Panc1 (cell line): ENCODE measurements at regions not wholly inside any gene's neighbourhood (a gene's known extent, or its start where the extent isn't known, plus 50 kb on each side); places are given as distances from the start of the nearest gene placed in this dataset.

Experiments used
- ATAC-seq: fragments of 200-7000 bp; cut with Tn5 transposase; 2 replicates; pipeline ENCODE4 v1.9.1; 2020; ENCODE audit warnings: mild to moderate bottlenecking, moderate library complexity
- BruUV-seq: library from RNA; stranded (reverse); fragments of 400-500 nt; replicated peaks from 2 replicates; lab custom pipeline; 2021; lab: Mats Ljungman, UMichigan
- CTCF ChIA-PET: fragments of 300-600 bp; sonication (Branson Sonifier 250); formaldehyde crosslinking; loops from one replicate; lab custom pipeline; 2022; ENCODE audit warnings: antibody characterized with exemption; lab: Charles Lee
- POLR2A ChIA-PET: fragments of 300-600 bp; sonication (Branson Sonifier 250); formaldehyde crosslinking; loops from one replicate; lab custom pipeline; 2022; ENCODE audit warnings: antibody characterized with exemption; lab: Charles Lee
- DNase-seq: peaks from one replicate; pipeline ENCODE4 v3.0.0-alpha.2; 2010; ENCODE audit warnings: low read depth, low spot score
- H3K27ac ChIP-seq: 2 replicates; pipeline ENCODE4 v1.5.1; 2011; ENCODE audit warnings: mild to moderate bottlenecking, low read length, inconsistent platforms
- H3K27me3 ChIP-seq: fragments of 200-500 bp; sonication (Bioruptor generic); 2 replicates; pipeline ENCODE4 v1.6.0; 2014; ENCODE audit warnings: low read length, inconsistent platforms; ENCODE audit not compliant: control insufficient read depth, insufficient read depth
- H3K36me3 ChIP-seq: fragments of 200-500 bp; sonication (Bioruptor generic); 2 replicates; pipeline ENCODE4 v1.5.1; 2014; ENCODE audit warnings: inconsistent platforms, mild to moderate bottlenecking, low read length, moderate library complexity; ENCODE audit not compliant: control insufficient read depth, insufficient read depth
- H3K4me1 ChIP-seq: 2 replicates; pipeline ENCODE4 v1.5.1; 2011; ENCODE audit warnings: inconsistent platforms, mild to moderate bottlenecking, low read length, moderate library complexity; ENCODE audit not compliant: control insufficient read depth, insufficient read depth
- H3K4me3 ChIP-seq, 2 experiments: 2 replicates each; pipeline ENCODE4 v1.5.1; 2011 to 2012; ENCODE audit warnings: low read depth in 2 of 2, low read length in 2 of 2, mild to moderate bottlenecking in 2 of 2, inconsistent platforms in 1 of 2, moderate library complexity in 1 of 2
- H3K9me3 ChIP-seq: fragments of 200-500 bp; sonication (Bioruptor generic); 2 replicates; pipeline ENCODE4 v1.5.1; 2014; ENCODE audit warnings: low read depth, mild to moderate bottlenecking, inconsistent platforms, low read length, moderate library complexity; ENCODE audit not compliant: control insufficient read depth, insufficient read depth
- POLR2AphosphoS5 ChIP-seq: IDR thresholded peaks from 2 replicates; pipeline ENCODE4 v1.6.1; 2012; ENCODE audit warnings: mild to moderate bottlenecking, low read depth, low read length, moderate library complexity
- SIN3A ChIP-seq: IDR thresholded peaks from 2 replicates; pipeline ENCODE4 v1.6.1; 2012; ENCODE audit warnings: low read depth, mild to moderate bottlenecking, low read length, moderate library complexity, borderline replicate concordance; ENCODE audit not compliant: insufficient read depth
- TCF7L2 ChIP-seq: IDR thresholded peaks from 2 replicates; pipeline ENCODE4 v1.6.1; 2011; ENCODE audit warnings: mild to moderate bottlenecking, low read depth, low read length, inconsistent platforms
- in situ Hi-C: cut with HindIII; loops from 2 replicates; pipeline ENCODE4 v1.10.0; 2016; ENCODE audit warnings: low sequenced_read_pairs, low pct_unique_long_range_greater_than_20kb
- intact Hi-C: fragments of 100-400 bp; cut with micrococcal nuclease; formaldehyde crosslinking; loops from one replicate; pipeline ENCODE4 v1.10.0; 2022; ENCODE audit not compliant: unreplicated experiment
- TF ChIP-seq, protein P1 (sequence below): fragments of 450-650 bp; IDR thresholded peaks from 2 replicates; pipeline ENCODE4 v1.5.1; 2017; ENCODE audit warnings: mild to moderate bottlenecking
- TF ChIP-seq, protein P2 (sequence below), 2 experiments: IDR thresholded peaks; 2 replicates each; pipeline ENCODE4 v1.6.1; 2011 to 2012; ENCODE audit warnings: low read depth in 2 of 2, control low read depth in 1 of 2, low read length in 1 of 2, mild to moderate bottlenecking in 1 of 2, moderate library complexity in 1 of 2; ENCODE audit not compliant: insufficient read depth in 1 of 2

DNA sequence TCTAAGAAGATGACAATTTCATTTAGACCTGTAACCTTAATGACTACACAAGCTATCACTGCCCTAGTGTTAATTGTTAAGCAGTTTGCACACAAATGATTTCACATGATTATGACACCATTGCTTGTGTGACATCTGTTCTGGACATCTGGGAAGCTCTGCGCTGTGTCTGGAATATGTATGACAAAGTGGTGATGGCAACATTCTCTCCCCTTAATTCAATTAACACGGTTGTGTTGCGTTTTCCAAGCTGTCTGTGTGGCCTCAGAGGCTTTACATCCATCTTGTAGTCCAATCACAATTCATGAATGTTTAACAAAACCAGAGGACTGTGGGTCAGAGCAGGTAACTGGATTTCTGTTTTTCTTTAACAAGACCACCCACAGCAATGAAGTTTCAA, 204.4 kb downstream of the COG6 start:
- no TSS peak for BruUV-seq
- POLR2A ChIA-PET = no interaction called here

DNA sequence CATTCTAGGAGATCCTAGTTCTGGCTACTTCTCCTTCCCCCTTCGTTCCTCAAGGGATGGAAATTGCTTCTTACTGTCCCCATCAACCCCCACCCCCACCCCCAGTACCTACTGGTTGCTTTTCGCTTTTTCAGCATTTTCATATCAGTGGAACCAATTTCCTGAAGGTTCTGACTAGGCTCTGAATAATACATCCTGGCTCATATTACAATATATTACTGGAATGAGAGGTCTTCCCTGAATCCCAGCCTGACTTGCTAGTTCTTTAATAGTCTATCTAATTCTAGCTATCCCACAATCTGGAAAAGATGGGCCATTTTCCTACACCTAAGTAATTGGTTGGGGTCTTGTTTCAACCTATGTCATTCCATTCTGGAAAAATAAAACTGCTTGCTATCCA, 207.4 kb downstream of the COG6 start:
- no peaks in the 10 kb centered on the region for H3K9me3 ChIP-seq
- H3K4me3 ChIP-seq = no peak overlapping the region
- H3K27me3 ChIP-seq = no peaks in the 10 kb centered on the region
- intact Hi-C loops = no loop called here
- no peaks in the 10 kb centered on the region for H3K36me3 ChIP-seq
- H3K4me1 ChIP-seq = no peaks in the 10 kb centered on the region
- TF ChIP-seq, protein P1, sequence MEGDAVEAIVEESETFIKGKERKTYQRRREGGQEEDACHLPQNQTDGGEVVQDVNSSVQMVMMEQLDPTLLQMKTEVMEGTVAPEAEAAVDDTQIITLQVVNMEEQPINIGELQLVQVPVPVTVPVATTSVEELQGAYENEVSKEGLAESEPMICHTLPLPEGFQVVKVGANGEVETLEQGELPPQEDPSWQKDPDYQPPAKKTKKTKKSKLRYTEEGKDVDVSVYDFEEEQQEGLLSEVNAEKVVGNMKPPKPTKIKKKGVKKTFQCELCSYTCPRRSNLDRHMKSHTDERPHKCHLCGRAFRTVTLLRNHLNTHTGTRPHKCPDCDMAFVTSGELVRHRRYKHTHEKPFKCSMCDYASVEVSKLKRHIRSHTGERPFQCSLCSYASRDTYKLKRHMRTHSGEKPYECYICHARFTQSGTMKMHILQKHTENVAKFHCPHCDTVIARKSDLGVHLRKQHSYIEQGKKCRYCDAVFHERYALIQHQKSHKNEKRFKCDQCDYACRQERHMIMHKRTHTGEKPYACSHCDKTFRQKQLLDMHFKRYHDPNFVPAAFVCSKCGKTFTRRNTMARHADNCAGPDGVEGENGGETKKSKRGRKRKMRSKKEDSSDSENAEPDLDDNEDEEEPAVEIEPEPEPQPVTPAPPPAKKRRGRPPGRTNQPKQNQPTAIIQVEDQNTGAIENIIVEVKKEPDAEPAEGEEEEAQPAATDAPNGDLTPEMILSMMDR = no peak
- TF ChIP-seq TCF7L2 (no peak), SIN3A (no peak), POLR2AphosphoS5 (no peak)
- TF ChIP-seq, protein P2, sequence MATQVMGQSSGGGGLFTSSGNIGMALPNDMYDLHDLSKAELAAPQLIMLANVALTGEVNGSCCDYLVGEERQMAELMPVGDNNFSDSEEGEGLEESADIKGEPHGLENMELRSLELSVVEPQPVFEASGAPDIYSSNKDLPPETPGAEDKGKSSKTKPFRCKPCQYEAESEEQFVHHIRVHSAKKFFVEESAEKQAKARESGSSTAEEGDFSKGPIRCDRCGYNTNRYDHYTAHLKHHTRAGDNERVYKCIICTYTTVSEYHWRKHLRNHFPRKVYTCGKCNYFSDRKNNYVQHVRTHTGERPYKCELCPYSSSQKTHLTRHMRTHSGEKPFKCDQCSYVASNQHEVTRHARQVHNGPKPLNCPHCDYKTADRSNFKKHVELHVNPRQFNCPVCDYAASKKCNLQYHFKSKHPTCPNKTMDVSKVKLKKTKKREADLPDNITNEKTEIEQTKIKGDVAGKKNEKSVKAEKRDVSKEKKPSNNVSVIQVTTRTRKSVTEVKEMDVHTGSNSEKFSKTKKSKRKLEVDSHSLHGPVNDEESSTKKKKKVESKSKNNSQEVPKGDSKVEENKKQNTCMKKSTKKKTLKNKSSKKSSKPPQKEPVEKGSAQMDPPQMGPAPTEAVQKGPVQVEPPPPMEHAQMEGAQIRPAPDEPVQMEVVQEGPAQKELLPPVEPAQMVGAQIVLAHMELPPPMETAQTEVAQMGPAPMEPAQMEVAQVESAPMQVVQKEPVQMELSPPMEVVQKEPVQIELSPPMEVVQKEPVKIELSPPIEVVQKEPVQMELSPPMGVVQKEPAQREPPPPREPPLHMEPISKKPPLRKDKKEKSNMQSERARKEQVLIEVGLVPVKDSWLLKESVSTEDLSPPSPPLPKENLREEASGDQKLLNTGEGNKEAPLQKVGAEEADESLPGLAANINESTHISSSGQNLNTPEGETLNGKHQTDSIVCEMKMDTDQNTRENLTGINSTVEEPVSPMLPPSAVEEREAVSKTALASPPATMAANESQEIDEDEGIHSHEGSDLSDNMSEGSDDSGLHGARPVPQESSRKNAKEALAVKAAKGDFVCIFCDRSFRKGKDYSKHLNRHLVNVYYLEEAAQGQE (IDR thresholded peaks at IDR 0.05; ENCODE audit: insufficient read depth in 1 of 2, low read depth in 2 of 2, low read length in 1 of 2) = no peak
- in situ Hi-C loops = no loop called here
- DNase-seq (no peak), ATAC-seq (no peak)
- ChIA-PET POLR2A (no interaction called here), CTCF (no interaction called here)
- H3K27ac ChIP-seq = no peak overlapping the region
- no TSS peak for BruUV-seq

More for the DNA sequence above, 204.4 kb downstream of the COG6 start:
- Histone ChIP-seq H3K36me3 (no peaks in the 10 kb centered on the region), H3K4me1 (no peaks in the 10 kb centered on the region), H3K27me3 (no peaks in the 10 kb centered on the region), H3K9me3 (no peaks in the 10 kb centered on the region), H3K27ac (no peak overlapping the region), H3K4me3 (no peak overlapping the region)
- CTCF ChIA-PET = no interaction called here
- DNase-seq = no peak
- intact Hi-C loops (no loop called here), in situ Hi-C loops (no loop called here)
- ATAC-seq = no peak
- TF ChIP-seq POLR2AphosphoS5 = no peak
- TF ChIP-seq, protein P1 = no peak
- no peak for TF ChIP-seq SIN3A
- TF ChIP-seq, protein P2 (IDR thresholded peaks at IDR 0.05; ENCODE audit: insufficient read depth in 1 of 2, low read depth in 2 of 2, low read length in 1 of 2) = no peak
- no peak for TF ChIP-seq TCF7L2
